GM19328 (cell line): ENCODE measurements at regions not wholly inside any gene's neighbourhood (a gene's known extent, or its start where the extent isn't known, plus 50 kb on each side); places are given as distances from the start of the nearest gene placed in this dataset.

Experiments used
- ATAC-seq: cut with Tn5 transposase; IDR thresholded peaks from one replicate; pipeline ENCODE4 v1.9.1; 2021; ENCODE audit warnings: mild to moderate bottlenecking, moderate library complexity; ENCODE audit not compliant: unreplicated experiment

GRCh38 chr5:143473481-143473880, 70.0 kb upstream of the NR3C1 start:
- ATAC-seq: no peak

DNA sequence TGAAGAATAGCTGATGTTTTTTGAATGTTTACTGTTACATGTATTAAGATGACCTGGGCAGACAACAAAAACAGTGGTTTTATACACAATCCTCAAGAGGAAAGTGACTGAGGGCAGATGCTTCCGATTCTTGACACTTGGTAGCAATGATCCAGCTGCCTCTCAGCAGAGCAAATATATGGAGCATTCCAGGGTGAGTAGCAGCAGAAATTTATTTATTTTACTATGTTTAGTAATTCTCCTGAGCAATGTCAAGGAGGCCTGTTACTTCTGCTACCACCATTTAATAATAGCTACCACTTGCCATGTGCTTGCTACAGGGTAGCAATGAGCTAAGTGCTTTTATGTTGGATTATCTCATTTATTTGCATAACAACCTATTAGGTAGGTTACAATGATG, 69.1 kb upstream of the NR3C1 start:
- no peak for ATAC-seq

- no peak for ATAC-seq
These were observed 68.4 kb upstream of the NR3C1 start for GRCh38 chr5:143471666-143472464.

- ATAC-seq: no peak
These were observed 67.6 kb upstream of the NR3C1 start for GRCh38 chr5:143471041-143471509.

- ATAC-seq: no peak
These were observed 66.6 kb upstream of the NR3C1 start for GRCh38 chr5:143470120-143470519.

DNA sequence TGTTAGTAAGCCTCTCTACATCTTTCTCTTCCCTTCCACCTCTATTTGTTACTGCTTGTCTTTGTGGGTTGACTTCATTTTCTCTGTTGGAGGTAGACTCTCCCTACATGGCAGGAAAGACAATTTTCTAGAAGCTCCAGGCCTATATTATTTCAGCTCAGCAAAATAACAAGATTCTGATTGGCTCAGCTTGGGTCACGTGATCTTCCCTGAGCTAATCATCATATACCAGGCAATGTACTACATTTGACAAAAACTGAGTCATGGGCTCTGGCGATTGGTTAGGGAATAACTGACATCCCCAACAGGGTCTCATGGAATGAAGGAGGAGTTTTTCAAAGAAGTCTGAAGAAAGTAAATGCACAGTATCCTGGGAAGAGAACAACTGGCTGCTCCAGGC, 65.6 kb upstream of the NR3C1 start:
- no peak for ATAC-seq

- no peak for ATAC-seq
These were observed 63.1 kb upstream of the NR3C1 start for GRCh38 chr5:143466632-143467031.

- no peak for ATAC-seq
These were observed 61.4 kb upstream of the NR3C1 start for GRCh38 chr5:143464723-143465490.

- ATAC-seq: no peak
These were observed 58.9 kb upstream of the NR3C1 start for GRCh38 chr5:143462431-143462830.

GRCh38 chr5:143459433-143459832, 55.9 kb upstream of the NR3C1 start:
- ATAC-seq: no peak

DNA sequence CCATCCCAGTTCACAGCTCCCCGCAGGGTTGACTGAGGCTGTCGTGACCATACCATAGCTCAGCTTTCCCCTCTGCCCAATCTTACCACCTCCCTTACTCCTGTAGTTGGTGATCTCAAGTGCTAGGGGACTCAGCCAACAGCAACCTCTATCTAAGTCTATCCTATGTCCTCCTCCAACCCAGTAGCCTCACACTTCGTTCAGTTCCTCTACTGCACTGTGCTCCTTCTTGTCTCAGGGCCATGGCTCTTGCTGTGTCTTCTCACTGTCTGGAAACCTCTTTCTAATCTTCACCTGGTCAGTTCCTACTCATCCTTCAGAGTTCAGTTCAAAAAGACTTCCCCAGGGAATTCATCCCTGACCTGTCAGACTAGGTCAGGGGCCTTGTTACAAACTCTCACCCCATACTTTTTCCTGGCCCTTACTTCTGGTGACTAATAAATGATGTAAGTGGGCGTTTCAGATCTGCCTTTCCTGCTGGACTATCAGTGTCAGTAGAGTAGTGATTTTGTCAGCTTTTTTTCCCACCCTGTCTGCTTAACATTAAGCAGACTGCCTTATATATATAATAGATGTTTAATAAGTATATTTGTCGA, 53.6 kb upstream of the NR3C1 start:
- ATAC-seq: no peak

DNA sequence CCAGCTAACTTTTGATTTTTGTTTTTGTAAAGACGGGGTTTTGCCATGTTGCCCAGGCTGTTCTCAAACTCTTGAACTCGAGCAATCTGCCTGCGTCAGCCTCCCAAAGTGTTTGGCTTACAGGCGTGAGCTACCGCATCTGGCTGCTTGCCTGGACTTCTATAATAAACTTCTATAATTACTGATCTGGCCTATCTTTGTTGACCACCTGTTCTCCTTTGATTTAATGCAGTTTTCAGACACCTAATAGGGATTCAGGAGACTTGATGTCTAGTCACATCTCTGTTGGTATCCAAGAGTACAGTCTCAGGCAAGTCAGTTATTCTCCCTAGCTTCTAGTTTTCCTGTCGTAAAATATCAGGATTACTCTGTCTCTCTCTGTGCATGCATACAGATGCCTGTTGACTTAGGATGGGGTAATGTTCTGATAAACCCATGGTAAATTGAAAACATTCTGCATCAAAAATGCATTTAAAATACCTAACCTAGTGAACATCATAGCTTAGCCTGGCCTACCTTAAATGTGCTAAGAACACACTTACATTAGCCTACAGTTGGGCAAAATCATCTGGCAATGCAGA, 51.5 kb upstream of the NR3C1 start:
- ATAC-seq: no peak

- no peak for ATAC-seq
These were observed 50.2 kb upstream of the NR3C1 start for GRCh38 chr5:143453720-143454119.
